HCT116 (cell line): ENCODE measurements at regions not wholly inside any gene's neighbourhood (a gene's known extent, or its start where the extent isn't known, plus 50 kb on each side); places are given as distances from the start of the nearest gene placed in this dataset.

ENCODE experiments used
- ATAC-seq: fragments of 200-7000 bp; cut with Tn5 transposase; 2 replicates; pipeline ENCODE4 v1.9.1; 2020; ENCODE audit warnings: mild to moderate bottlenecking, moderate library complexity
- BruUV-seq: library from RNA; stranded (reverse); fragments of 400-500 nt; replicated peaks from 2 replicates; lab custom pipeline; 2021; lab: Mats Ljungman, UMichigan
- CTCF ChIA-PET: fragments of 300-600 bp; sonication (Branson Sonifier 250); formaldehyde crosslinking; loops from one replicate; lab custom pipeline; 2021; ENCODE audit warnings: antibody characterized with exemption; lab: Charles Lee
- POLR2A ChIA-PET: fragments of 300-600, 350-600 bp; sonication (Branson Sonifier 250); formaldehyde crosslinking; loops from one replicate; lab custom pipeline; 2021; ENCODE audit warnings: antibody characterized with exemption; lab: Charles Lee
- RAD21 ChIA-PET, 2 experiments: fragments of 300-600 bp; sonication (Branson Sonifier 250); formaldehyde crosslinking; loops; one replicate each; lab custom pipeline; 2023; ENCODE audit warnings: low total read pairs in 2 of 2; ENCODE audit not compliant: uncharacterized antibody in 2 of 2, unreplicated experiment in 2 of 2, low non-redundant PET in 1 of 2; lab: Charles Lee
- DNase-seq: peaks from one replicate; pipeline ENCODE4 v3.0.0-alpha.2; 2010; ENCODE audit warnings: low read depth, low spot score
- H2AFZ ChIP-seq: fragments of 200-600 bp; shearing (Covaris generic), sonication (generic); 2 replicates; pipeline ENCODE4 v1.6.1; 2017; ENCODE audit warnings: low read depth, mixed run types, mixed read lengths, antibody characterized with exemption, low read length; ENCODE audit not compliant: poor library complexity, severe bottlenecking
- H3K27ac ChIP-seq: 2 replicates; pipeline ENCODE4 v1.5.1; 2012; ENCODE audit warnings: low read depth, low read length
- H3K27me3 ChIP-seq: fragments of 200-600 bp; sonication (generic); 2 replicates; pipeline ENCODE4 v1.6.1; 2016; ENCODE audit warnings: mixed run types, low read length, mixed read lengths; ENCODE audit not compliant: insufficient read depth
- H3K36me3 ChIP-seq, 2 experiments: fragments of 200-500 bp in 1 of 2; fragments of 200-600 bp in 1 of 2; sonication (Bioruptor generic) in 1 of 2; sonication (generic) in 1 of 2; 2 replicates each; pipeline versions ENCODE4 v1.5.1 to v1.6.1; 2014 to 2016; ENCODE audit warnings: low read length in 2 of 2, inconsistent platforms in 1 of 2, mixed read lengths in 1 of 2, mixed run types in 1 of 2; ENCODE audit not compliant: insufficient read depth in 2 of 2, control insufficient read depth in 1 of 2
- H3K4me1 ChIP-seq, 2 experiments: fragments of 200-600 bp in 1 of 2; sonication (generic) in 1 of 2; 2 replicates each; pipeline versions ENCODE4 v1.5.1 to v1.6.1; 2012 to 2017; ENCODE audit warnings: low read length in 2 of 2, inconsistent platforms in 1 of 2, mild to moderate bottlenecking in 1 of 2, mixed read lengths in 1 of 2, mixed run types in 1 of 2, moderate library complexity in 1 of 2; ENCODE audit not compliant: insufficient read depth in 2 of 2, control insufficient read depth in 1 of 2
- H3K4me2 ChIP-seq: fragments of 200-600 bp; sonication (generic); 2 replicates; pipeline ENCODE4 v1.6.1; 2017; ENCODE audit warnings: mixed run types, low read length, mixed read lengths
- H3K4me3 ChIP-seq, 2 experiments: fragments of 200-600 bp in 1 of 2; sonication (generic) in 1 of 2; replicated peaks in 1 of 2; 2 replicates each; pipeline ENCODE4 v1.5.1; 2011 to 2016; ENCODE audit warnings: low read length in 2 of 2, control low read depth in 1 of 2, low read depth in 1 of 2, mild to moderate bottlenecking in 1 of 2, mixed read lengths in 1 of 2, mixed run types in 1 of 2
- H3K79me2 ChIP-seq: fragments of 200-600 bp; sonication (generic); 2 replicates; pipeline ENCODE4 v1.6.1; 2017; ENCODE audit warnings: mild to moderate bottlenecking, mixed run types, low read length, moderate library complexity, mixed read lengths; ENCODE audit not compliant: insufficient read depth
- H3K9ac ChIP-seq: fragments of 200-600 bp; sonication (generic); 2 replicates; pipeline ENCODE4 v1.6.1; 2016; ENCODE audit warnings: low read length, mixed read lengths
- H3K9me2 ChIP-seq: fragments of 200-600 bp; sonication (generic), shearing (Covaris generic); 2 replicates; pipeline ENCODE4 v1.6.1; 2017; ENCODE audit warnings: mixed run types, mild to moderate bottlenecking, moderate library complexity; ENCODE audit not compliant: insufficient read depth
- H3K9me3 ChIP-seq, 2 experiments: fragments of 200-500 bp in 1 of 2; fragments of 200-600 bp in 1 of 2; sonication (Bioruptor generic) in 1 of 2; sonication (generic) in 1 of 2; 2 replicates each; pipeline ENCODE4 v1.6.1; 2014 to 2017; ENCODE audit warnings: low read length in 2 of 2, mixed read lengths in 2 of 2, inconsistent platforms in 1 of 2, low read depth in 1 of 2, mild to moderate bottlenecking in 1 of 2, mixed run types in 1 of 2, moderate library complexity in 1 of 2; ENCODE audit not compliant: control insufficient read depth in 1 of 2, insufficient read depth in 1 of 2
- H4K20me1 ChIP-seq: fragments of 200-600 bp; sonication (generic), shearing (Covaris generic); 2 replicates; pipeline ENCODE4 v1.6.1; 2017; ENCODE audit warnings: mixed run types, mild to moderate bottlenecking, moderate library complexity; ENCODE audit not compliant: insufficient read depth
- ATF3 ChIP-seq: IDR thresholded peaks from 2 replicates; pipeline ENCODE4 v1.6.1; 2012
- CBX3 ChIP-seq: IDR thresholded peaks from 2 replicates; pipeline ENCODE4 v1.6.1; 2012; ENCODE audit warnings: low read depth
- CTCF ChIP-seq, 3 experiments: fragments of 200-600 bp in 1 of 3; sonication (generic) in 1 of 3; IDR thresholded peaks in 2 of 3; conservative IDR thresholded peaks in 1 of 3; 2 replicates each; pipeline ENCODE4 v1.5.1; 2012 to 2017; ENCODE audit warnings: low read depth in 2 of 3, low read length in 2 of 3, antibody characterized with exemption in 1 of 3, borderline replicate concordance in 1 of 3, control low read depth in 1 of 3, mild to moderate bottlenecking in 1 of 3, mixed read lengths in 1 of 3, mixed run types in 1 of 3, moderate library complexity in 1 of 3; ENCODE audit not compliant: insufficient read depth in 1 of 3
- EGR1 ChIP-seq: IDR thresholded peaks from 2 replicates; pipeline ENCODE4 v1.6.1; 2012; ENCODE audit warnings: low read depth
- ELF1 ChIP-seq: IDR thresholded peaks from 2 replicates; pipeline ENCODE4 v1.6.1; 2012; ENCODE audit warnings: low read depth, borderline replicate concordance
- EZH2 ChIP-seq: fragments of 200-600 bp; sonication (generic); IDR thresholded peaks from 2 replicates; pipeline ENCODE4 v1.6.1; 2017; ENCODE audit warnings: antibody characterized with exemption, mixed run types
- EZH2phosphoT487 ChIP-seq: fragments of 200-600 bp; IDR thresholded peaks from 2 replicates; pipeline ENCODE4 v1.6.1; 2018; ENCODE audit warnings: antibody characterized with exemption, borderline replicate concordance
- FOSL1 ChIP-seq: IDR thresholded peaks from 2 replicates; pipeline ENCODE4 v1.6.1; 2012; ENCODE audit warnings: low read depth
- POLR2A ChIP-seq: IDR thresholded peaks from 2 replicates; pipeline ENCODE4 v1.7.0; 2011; ENCODE audit warnings: borderline replicate concordance; ENCODE audit not compliant: insufficient read depth, insufficient read length; ENCODE audit errors: extremely low read depth
- POLR2AphosphoS5 ChIP-seq: IDR thresholded peaks from 2 replicates; pipeline ENCODE4 v1.6.1; 2011; ENCODE audit warnings: mild to moderate bottlenecking, low read depth, low read length, moderate library complexity
- RAD21 ChIP-seq: IDR thresholded peaks from 2 replicates; pipeline ENCODE4 v1.6.1; 2012; ENCODE audit warnings: low read depth, mild to moderate bottlenecking
- REST ChIP-seq: IDR thresholded peaks from 2 replicates; pipeline ENCODE4 v1.6.1; 2012; ENCODE audit warnings: low read depth
- SP1 ChIP-seq: IDR thresholded peaks from 2 replicates; pipeline ENCODE4 v1.6.1; 2012; ENCODE audit warnings: low read depth
- SRF ChIP-seq: IDR thresholded peaks from 2 replicates; pipeline ENCODE4 v1.6.1; 2012; ENCODE audit warnings: low read depth
- TCF7L2 ChIP-seq: IDR thresholded peaks from 2 replicates; pipeline ENCODE4 v1.7.0; 2011; ENCODE audit warnings: borderline replicate concordance, inconsistent platforms; ENCODE audit not compliant: insufficient read depth, insufficient read length; ENCODE audit errors: extremely low read depth
- YY1 ChIP-seq: IDR thresholded peaks from 2 replicates; pipeline ENCODE4 v1.6.1; 2011; ENCODE audit warnings: low read length, low read depth, moderate library complexity, mild to moderate bottlenecking; ENCODE audit not compliant: insufficient replicate concordance; ENCODE audit errors: extremely low read depth
- ZFX ChIP-seq: fragments of 450-650 bp; IDR thresholded peaks from 2 replicates; pipeline ENCODE4 v1.6.1; 2017
- ZNF274 ChIP-seq: fragments of 200-500 bp; sonication (Bioruptor generic); IDR thresholded peaks from 2 replicates; pipeline ENCODE4 v1.6.1; 2014; ENCODE audit warnings: mild to moderate bottlenecking, low read depth, low read length, inconsistent platforms
- intact Hi-C: fragments of 100-400 bp; cut with micrococcal nuclease; formaldehyde crosslinking; loops from 2 replicates; pipeline ENCODE4 v1.10.0; 2022
- TF ChIP-seq, protein P1 (sequence below): IDR thresholded peaks from 2 replicates; pipeline ENCODE4 v1.6.1; 2011; ENCODE audit warnings: mild to moderate bottlenecking, low read length, moderate library complexity; ENCODE audit not compliant: insufficient replicate concordance; ENCODE audit errors: extremely low read depth
- TF ChIP-seq, protein P2 (sequence below): IDR thresholded peaks from 2 replicates; pipeline ENCODE4 v1.6.1; 2012

- TF ChIP-seq, protein P1, sequence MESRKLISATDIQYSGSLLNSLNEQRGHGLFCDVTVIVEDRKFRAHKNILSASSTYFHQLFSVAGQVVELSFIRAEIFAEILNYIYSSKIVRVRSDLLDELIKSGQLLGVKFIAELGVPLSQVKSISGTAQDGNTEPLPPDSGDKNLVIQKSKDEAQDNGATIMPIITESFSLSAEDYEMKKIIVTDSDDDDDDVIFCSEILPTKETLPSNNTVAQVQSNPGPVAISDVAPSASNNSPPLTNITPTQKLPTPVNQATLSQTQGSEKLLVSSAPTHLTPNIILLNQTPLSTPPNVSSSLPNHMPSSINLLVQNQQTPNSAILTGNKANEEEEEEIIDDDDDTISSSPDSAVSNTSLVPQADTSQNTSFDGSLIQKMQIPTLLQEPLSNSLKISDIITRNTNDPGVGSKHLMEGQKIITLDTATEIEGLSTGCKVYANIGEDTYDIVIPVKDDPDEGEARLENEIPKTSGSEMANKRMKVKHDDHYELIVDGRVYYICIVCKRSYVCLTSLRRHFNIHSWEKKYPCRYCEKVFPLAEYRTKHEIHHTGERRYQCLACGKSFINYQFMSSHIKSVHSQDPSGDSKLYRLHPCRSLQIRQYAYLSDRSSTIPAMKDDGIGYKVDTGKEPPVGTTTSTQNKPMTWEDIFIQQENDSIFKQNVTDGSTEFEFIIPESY: no peak
- TF ChIP-seq TCF7L2 (no peak), CBX3 (no peak), ATF3 (no peak), REST (no peak), SRF (no peak), POLR2A (no peak), ZFX (no peak), POLR2AphosphoS5 (no peak), EZH2 (no peak), CTCF (IDR thresholded peaks at IDR 0.05 in 2 of 3, conservative IDR thresholded peaks at IDR 0.05 in 1 of 3; ENCODE audit: borderline replicate concordance in 1 of 3, insufficient read depth in 1 of 3, low read depth in 2 of 3, low read length in 2 of 3) (no peak), ZNF274 (no peak), FOSL1 (no peak), ELF1 (no peak), EGR1 (no peak), EZH2phosphoT487 (no peak), SP1 (no peak), RAD21 (no peak), YY1 (no peak)
- TF ChIP-seq, protein P2, sequence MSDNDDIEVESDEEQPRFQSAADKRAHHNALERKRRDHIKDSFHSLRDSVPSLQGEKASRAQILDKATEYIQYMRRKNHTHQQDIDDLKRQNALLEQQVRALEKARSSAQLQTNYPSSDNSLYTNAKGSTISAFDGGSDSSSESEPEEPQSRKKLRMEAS: no peak
- Histone ChIP-seq H3K36me3 (no peaks in the 10 kb centered on the region), H3K4me2 (no peak overlapping the region), H4K20me1 (no peaks in the 10 kb centered on the region), H3K9me2 (no peaks in the 10 kb centered on the region), H3K9ac (no peak overlapping the region), H3K4me3 (no peak overlapping the region), H3K27ac (no peak overlapping the region), H3K79me2 (no peaks in the 10 kb centered on the region), H3K4me1 (no peaks in the 10 kb centered on the region), H2AFZ (no peak overlapping the region), H3K9me3 (peaks cover 21 to 28% of the 10 kb centered on the region in 2 experiments; a peak in 2 of 4 replicates), H3K27me3 (no peaks in the 10 kb centered on the region)
- no peak for ATAC-seq
- ChIA-PET CTCF (no interaction called here), POLR2A (no interaction called here), RAD21 (no interaction called here)
- BruUV-seq: no TSS peak
- DNase-seq: no peak
- intact Hi-C loops: no loop called here
Measured at GRCh38 chr20:61176874-61177273, 75.2 kb upstream of the CDH4 start.
